Ishikawa (cell line): ENCODE measurements at regions not wholly inside any gene's neighbourhood (a gene's known extent, or its start where the extent isn't known, plus 50 kb on each side); places are given as distances from the start of the nearest gene placed in this dataset.

Experiments
- CEBPB ChIP-seq: IDR thresholded peaks from 2 replicates; pipeline ENCODE4 v1.6.1; 2012
- CREB1 ChIP-seq: IDR thresholded peaks from 2 replicates; pipeline ENCODE4 v1.6.1; 2012; ENCODE audit warnings: low read depth
- EGR1 ChIP-seq: IDR thresholded peaks from 2 replicates; pipeline ENCODE4 v1.6.1; 2012
- EP300 ChIP-seq: IDR thresholded peaks from 2 replicates; pipeline ENCODE4 v1.6.1; 2012; ENCODE audit warnings: borderline replicate concordance
- FOXM1 ChIP-seq: IDR thresholded peaks from 2 replicates; pipeline ENCODE4 v1.6.1; 2012; ENCODE audit warnings: low read depth, borderline replicate concordance
- MAX ChIP-seq: IDR thresholded peaks from 2 replicates; pipeline ENCODE4 v1.6.1; 2012
- NFIC ChIP-seq: IDR thresholded peaks from 2 replicates; pipeline ENCODE4 v1.6.1; 2012
- RAD21 ChIP-seq: IDR thresholded peaks from 2 replicates; pipeline ENCODE4 v1.6.1; 2012; ENCODE audit warnings: low read depth
- REST ChIP-seq: IDR thresholded peaks from 2 replicates; pipeline ENCODE4 v1.6.1; 2012; ENCODE audit warnings: low read depth, mild to moderate bottlenecking
- TAF1 ChIP-seq: IDR thresholded peaks from 2 replicates; pipeline ENCODE4 v1.6.1; 2012; ENCODE audit warnings: low read depth, mild to moderate bottlenecking
- TCF12 ChIP-seq: IDR thresholded peaks from 2 replicates; pipeline ENCODE4 v1.6.1; 2012; ENCODE audit warnings: low read depth
- TEAD4 ChIP-seq: IDR thresholded peaks from 2 replicates; pipeline ENCODE4 v1.6.1; 2012
- USF1 ChIP-seq: IDR thresholded peaks from 2 replicates; pipeline ENCODE4 v1.6.1; 2012
- YY1 ChIP-seq: IDR thresholded peaks from 2 replicates; pipeline ENCODE4 v1.6.1; 2012; ENCODE audit warnings: low read depth
- ZBTB7A ChIP-seq: IDR thresholded peaks from 2 replicates; pipeline ENCODE4 v1.6.1; 2012; ENCODE audit warnings: low read depth

- TF ChIP-seq NFIC (no peak), CREB1 (no peak), ZBTB7A (no peak), FOXM1 (no peak), RAD21 (no peak), EGR1 (no peak), YY1 (no peak), TCF12 (no peak), CEBPB (no peak), TEAD4 (no peak), EP300 (no peak), USF1 (no peak), MAX (no peak), TAF1 (no peak)
Measured at GRCh38 chr18:44518666-44519065, 162.0 kb upstream of the SETBP1 start.

GRCh38 chr18:44520981-44521667 lies 159.6 kb upstream of the SETBP1 start:
- no peak for TF ChIP-seq EP300
- no peak for TF ChIP-seq YY1
- no peak for TF ChIP-seq CEBPB
- TF ChIP-seq REST, result no peak
- TF ChIP-seq TAF1, result no peak
- no peak for TF ChIP-seq CREB1
- TF ChIP-seq NFIC, result no peak
- no peak for TF ChIP-seq USF1
- no peak for TF ChIP-seq TCF12
- no peak for TF ChIP-seq MAX

- TF ChIP-seq USF1 (no peak), TEAD4 (0 out of 2 replicates have a peak, but pooled peaks have one; percentile 8), TAF1 (no peak), CREB1 (no peak), CEBPB (no peak), ZBTB7A (no peak)
Measured at GRCh38 chr18:44521668-44522022, 159.0 kb upstream of the SETBP1 start.

GRCh38 chr18:44526705-44527415 lies 153.8 kb upstream of the SETBP1 start:
- no peak for TF ChIP-seq CEBPB
- TF ChIP-seq USF1, result no peak
- TF ChIP-seq ZBTB7A, result no peak
- TF ChIP-seq REST, result no peak
- no peak for TF ChIP-seq RAD21
- no peak for TF ChIP-seq MAX
- no peak for TF ChIP-seq EGR1
- TF ChIP-seq CREB1, result no peak
- no peak for TF ChIP-seq NFIC
- no peak for TF ChIP-seq EP300

GRCh38 chr18:44533071-44533470 lies 147.6 kb upstream of the SETBP1 start:
- TF ChIP-seq FOXM1, result no peak
- TF ChIP-seq TEAD4, result no peak
- no peak for TF ChIP-seq REST
- no peak for TF ChIP-seq USF1
- no peak for TF ChIP-seq EGR1
- no peak for TF ChIP-seq TCF12
- no peak for TF ChIP-seq ZBTB7A
